WERI-Rb-1 (cell line): ENCODE measurements at regions not wholly inside any gene's neighbourhood (a gene's known extent, or its start where the extent isn't known, plus 50 kb on each side); places are given as distances from the start of the nearest gene placed in this dataset.

ENCODE experiments used
- DNase-seq: peaks from one replicate; pipeline ENCODE4 v3.0.0-alpha.2; 2020
- H3K27ac ChIP-seq: fragments of 250-450 bp; sonication (Bioruptor Pico); 2 replicates; pipeline ENCODE4 v1.5.1; 2020; ENCODE audit warnings: mild to moderate bottlenecking, moderate library complexity
- H3K27me3 ChIP-seq: fragments of 250-450 bp; sonication (Bioruptor Pico); 2 replicates; pipeline ENCODE4 v1.5.1; 2021; ENCODE audit warnings: mild to moderate bottlenecking, low read depth, moderate library complexity; ENCODE audit not compliant: insufficient read depth, severe bottlenecking
- H3K36me3 ChIP-seq: fragments of 250-450 bp; sonication (Bioruptor Pico); 2 replicates; pipeline ENCODE4 v1.5.1; 2020; ENCODE audit warnings: mild to moderate bottlenecking, moderate library complexity
- H3K4me3 ChIP-seq: 2 replicates; pipeline ENCODE4 v1.5.1; 2011; ENCODE audit warnings: low read depth, mild to moderate bottlenecking, control low read depth, low read length
- H3K9me3 ChIP-seq: fragments of 250-450 bp; sonication (Bioruptor Pico); 2 replicates; pipeline ENCODE4 v1.5.1; 2021; ENCODE audit warnings: mild to moderate bottlenecking, moderate library complexity; ENCODE audit not compliant: severe bottlenecking
- CTCF ChIP-seq: IDR thresholded peaks from 2 replicates; pipeline ENCODE4 v1.5.1; 2011; ENCODE audit warnings: low read depth, mild to moderate bottlenecking, control low read depth, inconsistent platforms, low read length

GRCh38 chr7:41048771-41049170 lies 654.1 kb downstream of the INHBA start:
- Histone ChIP-seq H3K9me3 (no peaks in the 10 kb centered on the region), H3K27me3 (peaks cover 25% of the 10 kb centered on the region), H3K27ac (no peak overlapping the region), H3K4me3 (no peak overlapping the region), H3K36me3 (no peaks in the 10 kb centered on the region)
- no peak for TF ChIP-seq CTCF
- DNase-seq = no peak

- Histone ChIP-seq H3K36me3 (no peaks in the 10 kb centered on the region), H3K4me3 (no peak overlapping the region), H3K27me3 (peaks cover 27% of the 10 kb centered on the region), H3K27ac (no peak overlapping the region), H3K9me3 (no peaks in the 10 kb centered on the region)
- DNase-seq = no peak
- TF ChIP-seq CTCF = no peak
Measured at GRCh38 chr7:41047789-41048191, 655.1 kb downstream of the INHBA start.

GRCh38 chr7:41047211-41047610 lies 655.7 kb downstream of the INHBA start:
- no peaks in the 10 kb centered on the region for H3K36me3 ChIP-seq
- no peak for DNase-seq
- H3K27me3 ChIP-seq = peaks cover 22% of the 10 kb centered on the region
- TF ChIP-seq CTCF = no peak
- H3K4me3 ChIP-seq = no peak overlapping the region
- no peak overlapping the region for H3K27ac ChIP-seq
- H3K9me3 ChIP-seq = no peaks in the 10 kb centered on the region

- DNase-seq = no peak
- H3K4me3 ChIP-seq = no peak overlapping the region
- H3K36me3 ChIP-seq = no peaks in the 10 kb centered on the region
- H3K27me3 ChIP-seq = peaks cover 21% of the 10 kb centered on the region
- no peak overlapping the region for H3K27ac ChIP-seq
- no peak for TF ChIP-seq CTCF
- H3K9me3 ChIP-seq = no peaks in the 10 kb centered on the region
Measured at GRCh38 chr7:41046776-41047175, 656.1 kb downstream of the INHBA start.

- H3K27ac ChIP-seq = no peak overlapping the region
- H3K27me3 ChIP-seq = peaks cover 21% of the 10 kb centered on the region
- DNase-seq = no peak
- no peak overlapping the region for H3K4me3 ChIP-seq
- no peaks in the 10 kb centered on the region for H3K9me3 ChIP-seq
- no peaks in the 10 kb centered on the region for H3K36me3 ChIP-seq
- no peak for TF ChIP-seq CTCF
Measured at GRCh38 chr7:41046221-41046761, 656.6 kb downstream of the INHBA start.

- H3K27ac ChIP-seq = no peak overlapping the region
- peaks cover 21% of the 10 kb centered on the region for H3K27me3 ChIP-seq
- no peak for TF ChIP-seq CTCF
- H3K4me3 ChIP-seq = no peak overlapping the region
- no peaks in the 10 kb centered on the region for H3K36me3 ChIP-seq
- no peak for DNase-seq
- H3K9me3 ChIP-seq = no peaks in the 10 kb centered on the region
Measured at GRCh38 chr7:41045556-41046123, 657.2 kb downstream of the INHBA start.
